Neural cell (in vitro differentiated cells): ENCODE measurements at regions not wholly inside any gene's neighbourhood (a gene's known extent, or its start where the extent isn't known, plus 50 kb on each side); places are given as distances from the start of the nearest gene placed in this dataset.

Source experiments
- CTCF ChIP-seq: fragments of 450-650 bp; IDR thresholded peaks from 2 replicates; pipeline ENCODE4 v1.5.1; 2014; ENCODE audit warnings: antibody characterized with exemption, mild to moderate bottlenecking, moderate library complexity; ENCODE audit not compliant: poor library complexity, severe bottlenecking
- EP300 ChIP-seq: fragments of 450-650 bp; conservative IDR thresholded peaks from 2 replicates; pipeline ENCODE4 v1.6.1; 2014; ENCODE audit warnings: antibody characterized with exemption, mild to moderate bottlenecking, moderate library complexity; ENCODE audit not compliant: poor library complexity, severe bottlenecking
- EZH2 ChIP-seq: fragments of 200-600, 300-800 bp; shearing (Covaris generic), sonication (generic); IDR thresholded peaks from 2 replicates; pipeline ENCODE4 v1.6.1; 2014; ENCODE audit warnings: antibody characterized with exemption, low read length, borderline replicate concordance, mild to moderate bottlenecking; ENCODE audit not compliant: insufficient read depth, poor library complexity, severe bottlenecking
- POLR2AphosphoS5 ChIP-seq: IDR thresholded peaks from 2 replicates; pipeline ENCODE4 v1.6.1; 2012

- TF ChIP-seq POLR2AphosphoS5 (no peak), CTCF (no peak), EP300 (no peak), EZH2 (no peak)
Measured at GRCh38 chr1:95849439-95849838, 615.4 kb downstream of the RWDD3 start.
